ENCODE measurements at regions not wholly inside any gene's neighbourhood (a gene's known extent, or its start where the extent isn't known, plus 50 kb on each side); places are given as distances from the start of the nearest gene placed in this dataset.
"Not testable (repeated sequence)": the region's sequence is repeated elsewhere in the genome, so short reads cannot be mapped to it uniquely, and the experiment has no call there.

DNA sequence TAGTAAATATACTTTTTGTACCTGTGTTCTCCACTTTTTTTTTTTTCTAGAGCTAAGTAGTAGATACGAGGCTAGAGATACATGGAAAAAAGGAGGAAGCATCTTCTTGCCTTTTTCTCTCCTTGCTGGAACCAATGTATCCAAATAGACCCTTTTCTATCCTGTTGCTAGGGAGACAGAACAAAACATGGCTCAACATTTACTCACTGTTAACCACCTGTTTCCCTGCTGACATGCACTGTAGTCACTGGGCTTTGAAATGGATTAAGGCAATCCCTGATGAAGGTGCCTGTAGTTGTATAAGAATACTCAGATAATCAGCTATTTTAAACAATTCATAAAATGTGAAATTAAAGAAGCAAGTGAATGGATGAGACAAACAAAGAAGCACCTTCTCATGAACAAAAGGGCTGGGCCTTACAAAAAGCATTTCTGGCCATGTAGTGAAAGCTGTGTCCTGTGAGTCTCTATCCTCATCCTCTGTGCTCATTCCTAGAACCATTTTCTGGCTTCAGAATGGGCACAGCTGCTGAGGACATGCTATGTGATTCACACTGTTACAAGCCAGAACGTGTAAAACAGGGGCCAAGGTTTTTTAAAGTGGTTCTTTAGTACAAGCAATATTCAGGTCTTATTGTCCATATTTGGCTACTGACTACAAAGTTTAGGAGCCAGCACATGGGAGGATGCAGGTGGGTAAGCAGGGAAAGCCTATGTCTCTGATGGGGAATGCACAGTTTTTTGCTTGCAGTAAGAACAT, 100.4 kb upstream of the NDN start:
- Histone ChIP-seq H3K4me1 (no peaks in the 10 kb centered on the region), H3K9me3 (no peaks in the 10 kb centered on the region), H3K27ac (no peak overlapping the region), H3K4me3 (no peak overlapping the region), H3K9ac (ENCODE audit: low read depth in 2 of 2, low read length in 2 of 2) (no peak overlapping the region), H3K36me3 (no peaks in the 10 kb centered on the region), H3K27me3 (no peaks in the 10 kb centered on the region)
- no peak for DNase-seq
- TF ChIP-seq, protein P1, sequence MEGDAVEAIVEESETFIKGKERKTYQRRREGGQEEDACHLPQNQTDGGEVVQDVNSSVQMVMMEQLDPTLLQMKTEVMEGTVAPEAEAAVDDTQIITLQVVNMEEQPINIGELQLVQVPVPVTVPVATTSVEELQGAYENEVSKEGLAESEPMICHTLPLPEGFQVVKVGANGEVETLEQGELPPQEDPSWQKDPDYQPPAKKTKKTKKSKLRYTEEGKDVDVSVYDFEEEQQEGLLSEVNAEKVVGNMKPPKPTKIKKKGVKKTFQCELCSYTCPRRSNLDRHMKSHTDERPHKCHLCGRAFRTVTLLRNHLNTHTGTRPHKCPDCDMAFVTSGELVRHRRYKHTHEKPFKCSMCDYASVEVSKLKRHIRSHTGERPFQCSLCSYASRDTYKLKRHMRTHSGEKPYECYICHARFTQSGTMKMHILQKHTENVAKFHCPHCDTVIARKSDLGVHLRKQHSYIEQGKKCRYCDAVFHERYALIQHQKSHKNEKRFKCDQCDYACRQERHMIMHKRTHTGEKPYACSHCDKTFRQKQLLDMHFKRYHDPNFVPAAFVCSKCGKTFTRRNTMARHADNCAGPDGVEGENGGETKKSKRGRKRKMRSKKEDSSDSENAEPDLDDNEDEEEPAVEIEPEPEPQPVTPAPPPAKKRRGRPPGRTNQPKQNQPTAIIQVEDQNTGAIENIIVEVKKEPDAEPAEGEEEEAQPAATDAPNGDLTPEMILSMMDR (IDR thresholded peaks at IDR 0.05) = no peak
- intact Hi-C loops (cut with DNase I) = no loop called here

DNA sequence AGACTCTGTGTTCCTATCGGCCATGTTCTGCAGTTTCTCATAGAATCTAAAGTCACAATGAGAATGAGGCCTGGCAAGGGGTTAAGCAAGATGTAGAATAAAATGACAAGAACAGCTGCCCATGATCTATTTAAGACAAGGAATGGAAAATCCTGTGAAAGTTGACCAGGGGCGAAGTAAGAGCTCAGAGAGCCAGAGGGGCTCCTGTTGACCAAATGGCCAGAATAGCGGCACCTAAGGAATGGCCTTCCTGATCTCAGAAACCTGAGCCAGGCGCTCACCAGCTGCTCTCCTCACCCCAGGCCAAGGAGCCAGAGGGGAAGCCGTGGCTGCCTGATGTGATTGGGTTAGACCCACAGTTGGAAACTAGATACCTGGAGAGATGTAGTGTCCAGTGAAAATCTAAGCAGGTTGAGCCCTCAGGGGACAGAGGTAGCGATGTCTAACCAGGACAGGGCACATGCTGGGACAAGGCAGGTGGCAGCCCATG, 106.1 kb upstream of the NDN start:
- intact Hi-C loops (cut with DNase I) = no loop called here
- DNase-seq = no peak
- Histone ChIP-seq H3K4me3 (no peak overlapping the region), H3K9ac (ENCODE audit: low read depth in 2 of 2, low read length in 2 of 2) (no peak overlapping the region), H3K9me3 (no peaks in the 10 kb centered on the region), H3K4me1 (no peaks in the 10 kb centered on the region), H3K27ac (no peak overlapping the region), H3K27me3 (no peaks in the 10 kb centered on the region), H3K36me3 (no peaks in the 10 kb centered on the region)
- TF ChIP-seq, protein P1 (IDR thresholded peaks at IDR 0.05) = no peak

DNA sequence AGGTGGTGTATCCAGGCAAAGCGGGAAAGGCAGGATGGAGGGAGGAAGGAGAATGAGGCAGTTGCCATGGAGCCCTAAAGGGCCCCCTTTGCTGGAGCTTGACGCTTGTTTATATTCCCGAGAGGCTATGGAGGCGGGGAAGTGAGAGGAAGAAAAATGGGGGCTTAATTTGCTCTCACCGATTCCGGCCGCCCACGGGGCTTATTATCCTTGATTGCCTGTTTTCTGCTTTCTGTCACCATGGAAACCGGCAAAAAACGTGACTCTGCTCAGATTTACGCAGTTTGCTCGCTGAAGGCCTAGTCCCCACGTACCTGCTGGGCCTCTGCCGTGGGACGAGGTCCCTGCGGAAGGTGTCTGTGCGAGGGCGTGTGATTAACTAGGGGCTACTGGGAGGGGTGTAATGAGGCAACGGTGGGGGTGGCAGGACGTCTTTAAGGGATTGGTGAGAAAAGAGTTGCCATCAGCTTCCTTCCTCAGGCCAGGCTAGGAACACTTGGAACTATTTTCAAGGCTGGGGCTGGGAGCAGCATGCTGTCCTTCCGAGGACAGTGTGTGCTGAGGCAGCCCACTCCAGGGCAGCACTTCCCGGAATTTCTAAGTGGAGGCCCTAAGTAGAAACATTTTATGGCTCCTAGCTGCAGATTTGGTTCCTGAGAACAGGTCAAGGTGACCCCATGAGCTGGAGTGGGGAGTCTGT, 110.8 kb upstream of the NDN start:
- no peak overlapping the region for H3K27ac ChIP-seq
- no peak for DNase-seq
- no peak overlapping the region for H3K9ac ChIP-seq (ENCODE audit: low read depth in 2 of 2, low read length in 2 of 2)
- H3K9me3 ChIP-seq = no peaks in the 10 kb centered on the region
- H3K4me3 ChIP-seq = no peak overlapping the region
- TF ChIP-seq, protein P1 (IDR thresholded peaks at IDR 0.05) = no peak
- no peaks in the 10 kb centered on the region for H3K4me1 ChIP-seq
- no peaks in the 10 kb centered on the region for H3K36me3 ChIP-seq
- intact Hi-C loops (cut with DNase I) = no loop called here
- no peaks in the 10 kb centered on the region for H3K27me3 ChIP-seq

DNA sequence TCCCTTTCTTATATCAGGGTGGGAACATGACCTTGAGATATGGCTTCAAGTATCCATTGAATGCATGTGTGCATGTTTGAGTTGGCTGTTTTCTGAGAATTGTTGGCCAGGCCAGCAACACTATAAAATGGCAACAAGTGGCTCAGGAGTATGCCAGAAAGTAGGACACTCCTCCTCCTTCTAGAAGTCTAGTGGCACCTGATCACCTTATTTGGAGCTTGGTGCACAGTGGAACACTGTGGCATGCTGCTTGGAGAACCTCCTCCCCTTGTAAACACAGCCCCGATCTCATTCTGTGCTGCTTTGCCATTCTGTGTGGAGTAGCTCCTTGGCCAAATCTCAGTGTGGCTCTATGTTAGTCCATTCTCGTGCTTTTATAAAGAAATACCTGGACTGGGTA, 114.8 kb upstream of the NDN start:
- TF ChIP-seq, protein P1 (IDR thresholded peaks at IDR 0.05) = no peak
- no peaks in the 10 kb centered on the region for H3K4me1 ChIP-seq
- H3K9ac ChIP-seq (ENCODE audit: low read depth in 2 of 2, low read length in 2 of 2) = no peak overlapping the region
- DNase-seq = no peak
- no peak overlapping the region for H3K4me3 ChIP-seq
- no peak overlapping the region for H3K27ac ChIP-seq
- no peaks in the 10 kb centered on the region for H3K9me3 ChIP-seq
- H3K36me3 ChIP-seq = no peaks in the 10 kb centered on the region
- intact Hi-C loops (cut with DNase I) = no loop called here
- no peaks in the 10 kb centered on the region for H3K27me3 ChIP-seq

DNA sequence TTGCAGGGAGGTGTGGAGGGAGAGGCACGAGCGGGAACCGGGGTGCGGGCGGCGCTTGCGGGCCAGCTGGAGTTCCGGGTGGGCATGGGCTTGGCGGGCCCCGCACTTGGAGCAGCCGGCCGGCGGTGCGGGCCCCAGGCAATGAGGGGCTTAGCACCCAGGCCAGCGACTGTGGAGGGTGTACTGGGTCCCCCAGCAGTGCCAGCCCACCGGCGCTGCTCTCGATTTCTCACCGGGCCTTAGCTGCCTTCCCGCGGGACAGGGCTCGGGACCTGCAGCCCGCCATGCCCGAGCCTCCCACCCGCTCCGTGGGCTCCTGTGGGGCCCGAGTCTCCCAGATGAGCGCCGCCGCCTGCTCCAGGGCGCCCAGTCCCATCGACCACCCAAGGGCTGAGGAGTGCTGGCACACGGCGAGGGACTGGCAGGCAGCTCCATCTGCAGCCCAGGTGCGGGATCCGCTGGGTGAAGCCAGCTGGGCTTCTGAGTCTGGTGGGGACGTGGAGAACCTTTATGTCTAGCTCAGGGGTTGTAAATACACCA, 115.9 kb upstream of the NDN start:
- H3K4me1 ChIP-seq; H3K27me3 ChIP-seq; intact Hi-C loops (cut with DNase I): not testable (repeated sequence)

DNA sequence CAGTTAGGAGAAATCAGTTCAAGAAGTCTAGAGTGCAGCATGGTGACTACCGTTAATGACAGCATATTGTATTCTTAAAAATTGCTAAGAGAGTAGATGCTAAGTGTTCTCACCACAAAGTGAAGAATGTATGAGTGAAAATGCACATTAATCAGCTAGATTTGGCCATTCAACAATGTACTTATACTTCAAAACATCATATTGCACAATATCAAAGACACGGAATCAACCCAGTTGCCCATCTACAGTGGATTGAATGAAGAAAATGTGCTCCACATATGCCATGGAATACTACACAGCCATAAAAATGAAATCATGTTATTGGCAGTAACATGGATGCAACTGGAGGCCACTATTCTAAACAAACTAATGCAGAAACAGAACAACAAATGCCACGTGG, 119.9 kb upstream of the NDN start:
- Histone ChIP-seq H3K4me3 (no peak overlapping the region), H3K9me3 (no peaks in the 10 kb centered on the region), H3K4me1 (no peaks in the 10 kb centered on the region), H3K27me3 (no peaks in the 10 kb centered on the region), H3K9ac (ENCODE audit: low read depth in 2 of 2, low read length in 2 of 2) (no peak overlapping the region), H3K27ac (no peak overlapping the region), H3K36me3 (no peaks in the 10 kb centered on the region)
- no peak for DNase-seq
- intact Hi-C loops (cut with DNase I) = no loop called here
- TF ChIP-seq, protein P1 (IDR thresholded peaks at IDR 0.05) = no peak

More for the DNA sequence above, 115.9 kb upstream of the NDN start:
- H3K4me3 ChIP-seq; H3K9ac ChIP-seq (ENCODE audit: low read depth in 2 of 2, low read length in 2 of 2); DNase-seq; H3K27ac ChIP-seq; H3K36me3 ChIP-seq; H3K9me3 ChIP-seq: not testable (repeated sequence)

Measured in colonic mucosa (tissue), 4 donors.